OCI-LY1 (cell line): ENCODE measurements at regions not wholly inside any gene's neighbourhood (a gene's known extent, or its start where the extent isn't known, plus 50 kb on each side); places are given as distances from the start of the nearest gene placed in this dataset.

Source experiments
- H2AFZ ChIP-seq: fragments of 200-600 bp; sonication (generic), shearing (Covaris generic); 2 replicates; pipeline ENCODE4 v1.6.0; 2014; ENCODE audit warnings: antibody characterized with exemption, mild to moderate bottlenecking, low read length
- H3F3A ChIP-seq: fragments of 200-600 bp; sonication (generic), shearing (Covaris generic); 2 replicates; pipeline ENCODE4 v1.6.0; 2014; ENCODE audit warnings: mild to moderate bottlenecking, antibody characterized with exemption, low read length, moderate library complexity; ENCODE audit not compliant: insufficient read depth
- H3K27ac ChIP-seq: fragments of 200-600 bp; sonication (generic); 2 replicates; pipeline ENCODE4 v1.5.1; 2014; ENCODE audit warnings: low read length, mixed run types, mild to moderate bottlenecking, low read depth; ENCODE audit not compliant: poor library complexity, severe bottlenecking
- H3K27me3 ChIP-seq: fragments of 200-600 bp; sonication (generic); 2 replicates; pipeline ENCODE4 v1.6.0; 2014; ENCODE audit warnings: antibody characterized with exemption, mild to moderate bottlenecking, low read length, moderate library complexity; ENCODE audit not compliant: insufficient read depth
- H3K36me3 ChIP-seq: fragments of 200-600 bp; sonication (generic); 2 replicates; pipeline ENCODE4 v1.6.1; 2014; ENCODE audit warnings: mild to moderate bottlenecking, antibody characterized with exemption, low read length, moderate library complexity, mixed read lengths; ENCODE audit not compliant: insufficient read depth
- H3K4me1 ChIP-seq: fragments of 200-600 bp; sonication (generic); 2 replicates; pipeline ENCODE4 v1.5.1; 2014; ENCODE audit warnings: mild to moderate bottlenecking, low read length, moderate library complexity; ENCODE audit not compliant: insufficient read depth, severe bottlenecking
- H3K4me2 ChIP-seq: fragments of 200-600 bp; sonication (generic), shearing (Covaris generic); 2 replicates; pipeline ENCODE4 v1.6.1; 2014; ENCODE audit warnings: low read length
- H3K4me3 ChIP-seq: fragments of 200-600 bp; sonication (generic); 2 replicates; pipeline ENCODE4 v1.5.1; 2014; ENCODE audit warnings: low read length, low read depth, mild to moderate bottlenecking, mixed read lengths; ENCODE audit not compliant: poor library complexity, severe bottlenecking
- H3K79me2 ChIP-seq: fragments of 200-600 bp; shearing (Covaris generic); 2 replicates; pipeline ENCODE4 v1.6.1; 2016; ENCODE audit warnings: mixed run types, low read length, mixed read lengths; ENCODE audit not compliant: insufficient read depth
- H3K9ac ChIP-seq: fragments of 200-600 bp; sonication (generic), shearing (Covaris generic); 2 replicates; pipeline ENCODE4 v1.6.1; 2014; ENCODE audit warnings: mild to moderate bottlenecking, low read length, mixed read lengths
- H3K9me2 ChIP-seq: fragments of 200-600 bp; sonication (generic), shearing (Covaris generic); 2 replicates; pipeline ENCODE4 v1.6.1; 2014; ENCODE audit warnings: low read depth, mild to moderate bottlenecking, low read length, mixed read lengths
- H3K9me3 ChIP-seq: fragments of 200-600 bp; shearing (Covaris generic); 2 replicates; pipeline ENCODE4 v1.6.1; 2014; ENCODE audit warnings: low read length, mixed read lengths
- H4K20me1 ChIP-seq: fragments of 200-600 bp; sonication (generic), shearing (Covaris generic); 2 replicates; pipeline ENCODE4 v1.6.0; 2016; ENCODE audit warnings: mild to moderate bottlenecking, low read length; ENCODE audit not compliant: insufficient read depth
- EZH2 ChIP-seq: fragments of 200-600 bp; sonication (generic), shearing (Covaris generic); IDR thresholded peaks from 2 replicates; pipeline ENCODE4 v1.8.0; 2017; ENCODE audit warnings: borderline replicate concordance, mixed run types, mild to moderate bottlenecking, antibody characterized with exemption, low read length, moderate library complexity, mixed read lengths
- TF ChIP-seq, protein P1 (sequence below): fragments of 200-600 bp; sonication (generic), shearing (Covaris generic); IDR thresholded peaks from 2 replicates; pipeline ENCODE4 v1.5.1; 2017; ENCODE audit warnings: mild to moderate bottlenecking, antibody characterized with exemption, low read length, moderate library complexity, mixed read lengths

DNA sequence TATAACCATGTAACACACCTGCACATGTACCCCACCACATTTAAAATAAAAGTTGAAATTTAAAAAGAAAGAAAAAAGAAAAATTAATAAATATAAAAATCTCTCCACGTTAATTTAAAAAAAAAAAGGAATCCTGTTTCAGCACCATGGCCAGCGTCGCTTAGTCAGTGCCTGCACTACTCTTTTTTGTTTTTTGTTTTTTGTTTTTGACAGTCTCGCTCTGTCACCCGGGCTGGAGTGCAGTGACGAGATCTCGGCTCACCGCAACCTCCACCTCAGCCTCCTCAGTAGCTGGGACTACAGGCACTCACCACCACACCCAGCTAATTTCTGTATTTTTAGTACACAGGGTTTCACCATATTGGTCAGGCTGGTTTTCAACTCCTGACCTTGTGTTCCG is 835.9 kb downstream of the UQCRFS1 start:
- Histone ChIP-seq H3K4me1 (peaks cover 4% of the 10 kb centered on the region), H3K79me2 (no peaks in the 10 kb centered on the region), H3K4me2 (no peak overlapping the region), H3F3A (no peaks in the 10 kb centered on the region), H2AFZ (no peak overlapping the region), H3K9me2 (no peaks in the 10 kb centered on the region), H3K27ac (no peak overlapping the region), H3K27me3 (no peaks in the 10 kb centered on the region), H4K20me1 (no peaks in the 10 kb centered on the region), H3K9me3 (no peaks in the 10 kb centered on the region), H3K9ac (no peak overlapping the region), H3K36me3 (peaks cover 6% of the 10 kb centered on the region; the same call in 1 of the 2 replicates), H3K4me3 (no peak overlapping the region)
- TF ChIP-seq, protein P1, sequence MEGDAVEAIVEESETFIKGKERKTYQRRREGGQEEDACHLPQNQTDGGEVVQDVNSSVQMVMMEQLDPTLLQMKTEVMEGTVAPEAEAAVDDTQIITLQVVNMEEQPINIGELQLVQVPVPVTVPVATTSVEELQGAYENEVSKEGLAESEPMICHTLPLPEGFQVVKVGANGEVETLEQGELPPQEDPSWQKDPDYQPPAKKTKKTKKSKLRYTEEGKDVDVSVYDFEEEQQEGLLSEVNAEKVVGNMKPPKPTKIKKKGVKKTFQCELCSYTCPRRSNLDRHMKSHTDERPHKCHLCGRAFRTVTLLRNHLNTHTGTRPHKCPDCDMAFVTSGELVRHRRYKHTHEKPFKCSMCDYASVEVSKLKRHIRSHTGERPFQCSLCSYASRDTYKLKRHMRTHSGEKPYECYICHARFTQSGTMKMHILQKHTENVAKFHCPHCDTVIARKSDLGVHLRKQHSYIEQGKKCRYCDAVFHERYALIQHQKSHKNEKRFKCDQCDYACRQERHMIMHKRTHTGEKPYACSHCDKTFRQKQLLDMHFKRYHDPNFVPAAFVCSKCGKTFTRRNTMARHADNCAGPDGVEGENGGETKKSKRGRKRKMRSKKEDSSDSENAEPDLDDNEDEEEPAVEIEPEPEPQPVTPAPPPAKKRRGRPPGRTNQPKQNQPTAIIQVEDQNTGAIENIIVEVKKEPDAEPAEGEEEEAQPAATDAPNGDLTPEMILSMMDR = no peak
- no peak for TF ChIP-seq EZH2

DNA sequence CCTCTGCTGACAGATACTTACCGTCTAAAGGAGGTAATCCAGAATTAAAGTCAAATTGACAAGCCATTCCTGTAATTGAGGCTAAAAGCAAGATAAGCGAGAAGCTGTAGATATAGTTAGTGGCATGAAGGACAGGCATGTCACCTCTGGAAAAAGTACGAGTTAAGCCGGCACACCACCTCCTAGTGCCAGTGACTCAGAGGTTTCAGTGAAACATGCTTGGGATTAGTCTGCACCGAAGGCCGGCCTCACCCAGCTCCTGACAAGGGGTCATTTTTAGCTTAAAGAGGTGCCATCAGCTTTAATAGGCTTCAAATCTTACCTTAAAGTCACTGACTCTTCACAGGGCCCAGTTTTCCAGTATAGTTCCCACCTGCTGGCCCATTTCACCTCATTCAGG is 838.0 kb downstream of the UQCRFS1 start:
- no peak for TF ChIP-seq EZH2
- TF ChIP-seq, protein P1 = no peak
- Histone ChIP-seq H3F3A (no peaks in the 10 kb centered on the region), H3K27ac (no peak overlapping the region)

DNA sequence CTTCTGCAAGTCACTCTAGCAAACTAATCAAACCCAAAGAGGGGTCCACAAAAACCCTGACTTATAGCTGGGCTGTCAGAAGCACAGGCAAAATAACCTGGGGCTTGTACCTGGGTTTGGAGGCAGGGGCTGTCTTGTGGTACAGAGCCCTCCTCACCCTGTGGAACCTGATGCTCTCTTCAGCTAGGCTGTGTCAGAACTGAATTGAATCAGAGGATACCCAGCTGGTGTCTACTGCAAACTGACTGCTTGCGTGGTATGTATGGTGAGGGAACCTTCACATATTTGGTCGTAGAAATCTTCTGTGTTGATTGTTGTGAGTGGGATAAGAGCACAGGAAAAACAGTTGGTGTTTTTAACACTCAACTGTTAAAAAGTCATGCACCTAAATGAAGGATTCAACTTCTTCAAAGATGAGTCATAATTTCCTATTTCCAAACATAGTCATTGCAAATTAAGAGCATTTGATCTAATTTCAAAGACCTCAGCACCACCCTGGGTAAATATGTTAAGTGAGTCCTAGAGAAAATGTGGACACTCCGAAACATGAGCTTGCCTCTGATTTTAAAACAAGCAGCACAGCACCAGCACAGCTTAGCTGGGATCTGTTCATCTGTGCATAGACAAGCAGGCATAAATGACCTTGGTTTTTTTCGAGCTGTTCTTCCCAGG is 840.2 kb downstream of the UQCRFS1 start:
- no peak overlapping the region for H3K27ac ChIP-seq
- H4K20me1 ChIP-seq = no peaks in the 10 kb centered on the region
- peaks cover 6% of the 10 kb centered on the region; the same call in 1 of the 2 replicates for H3K36me3 ChIP-seq
- H3K9ac ChIP-seq = no peak overlapping the region
- no peaks in the 10 kb centered on the region for H3F3A ChIP-seq
- H3K79me2 ChIP-seq = no peaks in the 10 kb centered on the region
- no peaks in the 10 kb centered on the region for H3K9me3 ChIP-seq
- H3K9me2 ChIP-seq = no peaks in the 10 kb centered on the region
- H3K27me3 ChIP-seq = no peaks in the 10 kb centered on the region
- H3K4me3 ChIP-seq = no peak overlapping the region
- no peaks in the 10 kb centered on the region for H3K4me1 ChIP-seq
- H2AFZ ChIP-seq = no peak overlapping the region
- TF ChIP-seq, protein P1 = no peak
- TF ChIP-seq EZH2 = no peak
- no peak overlapping the region for H3K4me2 ChIP-seq

More for the DNA sequence above, 838.0 kb downstream of the UQCRFS1 start:
- no peaks in the 10 kb centered on the region for H4K20me1 ChIP-seq
- H3K4me3 ChIP-seq = no peak overlapping the region
- no peaks in the 10 kb centered on the region for H3K27me3 ChIP-seq
- H3K4me2 ChIP-seq = no peak overlapping the region
- no peaks in the 10 kb centered on the region for H3K4me1 ChIP-seq
- peaks cover 6% of the 10 kb centered on the region; the same call in 1 of the 2 replicates for H3K36me3 ChIP-seq
- H3K9me3 ChIP-seq = no peaks in the 10 kb centered on the region
- H3K9me2 ChIP-seq = no peaks in the 10 kb centered on the region
- no peaks in the 10 kb centered on the region for H3K79me2 ChIP-seq
- no peak overlapping the region for H3K9ac ChIP-seq
- no peak overlapping the region for H2AFZ ChIP-seq
